ENCODE measurements at regions not wholly inside any gene's neighbourhood (a gene's known extent, or its start where the extent isn't known, plus 50 kb on each side); places are given as distances from the start of the nearest gene placed in this dataset.

- no peak overlapping the region for H3K27ac ChIP-seq
- TF ChIP-seq, protein P1, sequence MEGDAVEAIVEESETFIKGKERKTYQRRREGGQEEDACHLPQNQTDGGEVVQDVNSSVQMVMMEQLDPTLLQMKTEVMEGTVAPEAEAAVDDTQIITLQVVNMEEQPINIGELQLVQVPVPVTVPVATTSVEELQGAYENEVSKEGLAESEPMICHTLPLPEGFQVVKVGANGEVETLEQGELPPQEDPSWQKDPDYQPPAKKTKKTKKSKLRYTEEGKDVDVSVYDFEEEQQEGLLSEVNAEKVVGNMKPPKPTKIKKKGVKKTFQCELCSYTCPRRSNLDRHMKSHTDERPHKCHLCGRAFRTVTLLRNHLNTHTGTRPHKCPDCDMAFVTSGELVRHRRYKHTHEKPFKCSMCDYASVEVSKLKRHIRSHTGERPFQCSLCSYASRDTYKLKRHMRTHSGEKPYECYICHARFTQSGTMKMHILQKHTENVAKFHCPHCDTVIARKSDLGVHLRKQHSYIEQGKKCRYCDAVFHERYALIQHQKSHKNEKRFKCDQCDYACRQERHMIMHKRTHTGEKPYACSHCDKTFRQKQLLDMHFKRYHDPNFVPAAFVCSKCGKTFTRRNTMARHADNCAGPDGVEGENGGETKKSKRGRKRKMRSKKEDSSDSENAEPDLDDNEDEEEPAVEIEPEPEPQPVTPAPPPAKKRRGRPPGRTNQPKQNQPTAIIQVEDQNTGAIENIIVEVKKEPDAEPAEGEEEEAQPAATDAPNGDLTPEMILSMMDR (IDR thresholded peaks at IDR 0.05) = no peak
- TF ChIP-seq ZFX (IDR thresholded peaks at IDR 0.05; ENCODE audit: borderline replicate concordance) = no peak
Observed at GRCh38 chr14:36006623-36007022, 169.9 kb downstream of the PTCSC3 start.

- H3K27ac ChIP-seq = no peak overlapping the region
- TF ChIP-seq, protein P1 (IDR thresholded peaks at IDR 0.05) = no peak
- no peak for TF ChIP-seq ZFX (IDR thresholded peaks at IDR 0.05; ENCODE audit: borderline replicate concordance)
Observed at GRCh38 chr14:36005670-36006069, 170.9 kb downstream of the PTCSC3 start.

- H3K27ac ChIP-seq = no peak overlapping the region
- TF ChIP-seq ZFX (IDR thresholded peaks at IDR 0.05; ENCODE audit: borderline replicate concordance) = no peak
- TF ChIP-seq, protein P1 (IDR thresholded peaks at IDR 0.05) = no peak
Observed at GRCh38 chr14:36001936-36002335, 174.6 kb downstream of the PTCSC3 start.

DNA sequence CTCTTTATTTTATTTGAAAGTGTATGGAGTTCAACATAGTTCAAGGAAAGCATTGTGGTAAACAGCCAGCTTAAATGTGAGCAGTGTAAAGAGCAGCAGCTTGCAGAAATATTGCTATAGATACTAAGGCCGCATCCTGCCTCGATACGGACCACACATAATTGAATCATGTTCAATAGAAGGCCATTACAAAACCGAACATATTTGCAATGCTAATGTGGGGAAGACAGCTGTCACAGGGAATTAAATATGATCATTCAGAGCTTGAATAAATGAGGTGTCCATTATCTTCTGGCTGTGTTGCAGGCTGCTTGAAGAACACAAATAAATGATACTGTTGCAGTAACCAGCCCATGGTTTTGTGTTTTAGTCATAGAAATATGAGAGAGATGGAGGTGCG is 173.2 kb downstream of the BRMS1L start:
- TF ChIP-seq ZFX (IDR thresholded peaks at IDR 0.05; ENCODE audit: borderline replicate concordance) = no peak
- TF ChIP-seq, protein P1 (IDR thresholded peaks at IDR 0.05) = no peak
- no peak overlapping the region for H3K27ac ChIP-seq

- TF ChIP-seq, protein P1 (IDR thresholded peaks at IDR 0.05) = no peak
- no peak for TF ChIP-seq ZFX (IDR thresholded peaks at IDR 0.05; ENCODE audit: borderline replicate concordance)
- H3K27ac ChIP-seq = no peak overlapping the region
Observed at GRCh38 chr14:35998303-35998702, 172.2 kb downstream of the BRMS1L start.

GRCh38 chr14:35993684-35993960 is 167.5 kb downstream of the BRMS1L start:
- H3K27ac ChIP-seq = no peak overlapping the region
- TF ChIP-seq ZFX (IDR thresholded peaks at IDR 0.05; ENCODE audit: borderline replicate concordance) = no peak
- TF ChIP-seq, protein P1 (IDR thresholded peaks at IDR 0.05) = no peak

DNA sequence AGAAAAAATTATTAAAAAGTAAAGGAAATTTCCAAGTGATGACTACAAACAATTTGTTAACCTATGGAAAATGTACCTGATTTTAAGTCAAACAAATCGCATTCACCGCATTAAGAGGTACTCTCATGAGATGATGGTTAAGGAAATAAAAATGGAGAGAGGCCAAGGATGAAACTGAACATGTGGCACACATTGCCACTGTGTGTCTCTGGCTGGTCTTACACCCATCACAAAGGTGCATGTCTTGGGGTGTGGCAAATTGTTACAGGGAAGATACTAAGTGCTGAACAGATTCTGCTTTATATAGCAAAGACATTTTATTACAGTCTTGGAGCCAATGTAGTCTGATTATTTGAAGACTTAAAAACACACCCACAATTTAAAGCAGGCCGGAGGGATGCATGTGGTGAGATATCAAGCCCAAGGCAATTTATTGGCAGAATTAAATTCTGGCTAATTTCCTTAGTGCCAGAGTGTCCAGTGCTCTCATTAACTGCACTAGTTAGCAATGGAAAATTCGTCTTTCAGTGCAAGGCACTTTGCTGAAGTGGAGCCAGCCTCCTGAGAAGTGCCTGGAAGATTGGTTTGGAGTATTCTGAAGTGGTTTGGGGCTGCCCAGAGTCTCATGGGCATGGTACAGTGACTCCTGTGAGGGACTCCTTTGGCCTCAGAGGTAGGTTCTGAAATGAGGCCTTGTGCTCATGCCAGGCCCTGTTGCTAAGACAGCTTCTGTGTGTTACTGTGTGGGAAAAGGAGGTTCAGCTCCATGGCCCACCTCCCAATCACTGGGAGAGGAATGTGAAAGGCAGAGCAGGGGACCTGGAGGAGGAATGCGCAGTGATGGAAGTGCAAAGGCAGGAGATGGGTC is 166.9 kb downstream of the BRMS1L start:
- TF ChIP-seq, protein P1 (IDR thresholded peaks at IDR 0.05) = no peak
- TF ChIP-seq ZFX (IDR thresholded peaks at IDR 0.05; ENCODE audit: borderline replicate concordance) = no peak

More for the DNA sequence above, 166.9 kb downstream of the BRMS1L start:
- H3K27ac ChIP-seq = no peak overlapping the region

All from 22Rv1 (cell line).